ENCODE measurements at regions not wholly inside any gene's neighbourhood (a gene's known extent, or its start where the extent isn't known, plus 50 kb on each side); places are given as distances from the start of the nearest gene placed in this dataset.

GRCh38 chr15:59801649-59802048 lies 112.5 kb upstream of the BNIP2 start:
- WGBS (ENCODE audit: insufficient coverage) = 100% methylated on average over 1 of the region's 1 CpG
- TF ChIP-seq CTCF (IDR thresholded peaks at IDR 0.05) (no peak), EZH2 (IDR thresholded peaks at IDR 0.05; ENCODE audit: borderline replicate concordance, insufficient read depth, low read depth, low read length, poor library complexity, severe bottlenecking) (no peak)
- no peak overlapping the region for H3K4me3 Mint-ChIP-seq
- no peak for DNase-seq
- no peaks in the 10 kb centered on the region for H3K9me3 Mint-ChIP-seq (ENCODE audit: insufficient read depth)
- H3K4me1 Mint-ChIP-seq = peaks cover 9% of the 10 kb centered on the region
- H3K27ac Mint-ChIP-seq = no peak overlapping the region
- Histone ChIP-seq H3K4me2 (replicated peaks; ENCODE audit: low read depth, low read length, poor library complexity, severe bottlenecking) (no peak overlapping the region), H4K20me1 (ENCODE audit: control insufficient read depth, insufficient read depth, low read length, poor library complexity, severe bottlenecking) (no peaks in the 10 kb centered on the region), H3K36me3 (replicated peaks in 1 of 2; ENCODE audit: control extremely low read depth in 1 of 2, control insufficient read depth in 1 of 2, extremely low read depth in 1 of 2, insufficient read depth in 2 of 2, low read length in 1 of 2) (no peaks in the 10 kb centered on the region), H3K4me3 (ENCODE audit: control extremely low read depth in 1 of 5, extremely low read depth in 1 of 5, insufficient read depth in 1 of 5, low read depth in 2 of 5, low read length in 4 of 5) (no peak overlapping the region), H3K27ac (ENCODE audit: low read length in 2 of 2) (no peak overlapping the region), H3K4me1 (ENCODE audit: control insufficient read depth in 2 of 2, insufficient read depth in 2 of 2, low read length in 2 of 2) (no peaks in the 10 kb centered on the region), H3K9me3 (ENCODE audit: control extremely low read depth in 1 of 3, control insufficient read depth in 2 of 3, insufficient read depth in 1 of 3, low read length in 2 of 3) (no peaks in the 10 kb centered on the region), H3K27me3 (replicated peaks in 1 of 4; ENCODE audit: control extremely low read depth in 1 of 4, control insufficient read depth in 3 of 4, insufficient read depth in 4 of 4, low read length in 3 of 4) (peaks cover 0 to 3% (median 0%) of the 10 kb centered on the region in 4 experiments), H3K79me2 (ENCODE audit: control insufficient read depth, insufficient read depth, low read length) (no peaks in the 10 kb centered on the region), H3K9ac (ENCODE audit: low read length) (no peak overlapping the region), H2AFZ (ENCODE audit: insufficient read depth, low read depth, low read length, poor library complexity, severe bottlenecking) (no peak overlapping the region)
- POLR2A ChIA-PET = no interaction called here
- no peak for ATAC-seq (ENCODE audit: low read depth)
- peaks cover 18% of the 10 kb centered on the region for H3K27me3 Mint-ChIP-seq
- intact Hi-C loops (cut with micrococcal nuclease) = no loop called here
- CTCF ChIA-PET = no interaction called here

GRCh38 chr15:59798605-59798917 lies 109.4 kb upstream of the BNIP2 start:
- Histone ChIP-seq H2AFZ (ENCODE audit: insufficient read depth, low read depth, low read length, poor library complexity, severe bottlenecking) (no peak overlapping the region), H3K9me3 (ENCODE audit: control extremely low read depth in 1 of 3, control insufficient read depth in 2 of 3, insufficient read depth in 1 of 3, low read length in 2 of 3) (no peaks in the 10 kb centered on the region), H3K4me3 (ENCODE audit: control extremely low read depth in 1 of 5, extremely low read depth in 1 of 5, insufficient read depth in 1 of 5, low read depth in 2 of 5, low read length in 4 of 5) (no peak overlapping the region), H3K79me2 (ENCODE audit: control insufficient read depth, insufficient read depth, low read length) (no peaks in the 10 kb centered on the region), H3K4me2 (replicated peaks; ENCODE audit: low read depth, low read length, poor library complexity, severe bottlenecking) (no peak overlapping the region), H3K9ac (ENCODE audit: low read length) (no peak overlapping the region), H3K27me3 (replicated peaks in 1 of 4; ENCODE audit: control extremely low read depth in 1 of 4, control insufficient read depth in 3 of 4, insufficient read depth in 4 of 4, low read length in 3 of 4) (peaks cover 0 to 13% (median 2%) of the 10 kb centered on the region in 4 experiments), H3K36me3 (replicated peaks in 1 of 2; ENCODE audit: control extremely low read depth in 1 of 2, control insufficient read depth in 1 of 2, extremely low read depth in 1 of 2, insufficient read depth in 2 of 2, low read length in 1 of 2) (no peaks in the 10 kb centered on the region), H4K20me1 (ENCODE audit: control insufficient read depth, insufficient read depth, low read length, poor library complexity, severe bottlenecking) (no peaks in the 10 kb centered on the region), H3K27ac (ENCODE audit: low read length in 2 of 2) (no peak overlapping the region), H3K4me1 (ENCODE audit: control insufficient read depth in 2 of 2, insufficient read depth in 2 of 2, low read length in 2 of 2) (no peaks in the 10 kb centered on the region)
- DNase-seq (no peak), ATAC-seq (ENCODE audit: low read depth) (no peak)
- no peaks in the 10 kb centered on the region for H3K9me3 Mint-ChIP-seq (ENCODE audit: insufficient read depth)
- intact Hi-C loops (cut with micrococcal nuclease) = no loop called here
- CTCF ChIA-PET = no interaction called here
- H3K4me3 Mint-ChIP-seq = no peak overlapping the region
- WGBS (ENCODE audit: insufficient coverage) = 67% methylated on average over 3 of the region's 5 CpGs
- POLR2A ChIA-PET = no interaction called here
- H3K27ac Mint-ChIP-seq = no peak overlapping the region
- peaks cover 38% of the 10 kb centered on the region for H3K27me3 Mint-ChIP-seq
- H3K4me1 Mint-ChIP-seq = peaks cover 7% of the 10 kb centered on the region
- TF ChIP-seq CTCF (IDR thresholded peaks at IDR 0.05) = no peak
- TF ChIP-seq EZH2 (IDR thresholded peaks at IDR 0.05; ENCODE audit: borderline replicate concordance, insufficient read depth, low read depth, low read length, poor library complexity, severe bottlenecking) = no peak
